H1 (cell line): ENCODE measurements at regions not wholly inside any gene's neighbourhood (a gene's known extent, or its start where the extent isn't known, plus 50 kb on each side); places are given as distances from the start of the nearest gene placed in this dataset.

Experiments
- CTCF ChIA-PET: fragments of 300-600 bp; sonication (Branson Sonifier 250); formaldehyde crosslinking; loops from one replicate; lab custom pipeline; 2021; ENCODE audit not compliant: partially characterized antibody; lab: Charles Lee
- POLR2A ChIA-PET: fragments of 300-600 bp; sonication (Branson Sonifier 250); formaldehyde crosslinking; loops from one replicate; lab custom pipeline; 2021; ENCODE audit warnings: inconsistent platforms; ENCODE audit not compliant: partially characterized antibody; lab: Charles Lee
- DNase-seq, 2 experiments: peaks; one replicate each; pipeline versions ENCODE4 v3.0.0 to v3.0.0-alpha.2; 2010 to 2022; ENCODE audit warnings: low spot score in 2 of 2, low read depth in 1 of 2, mixed read lengths in 1 of 2
- FAIRE-seq: peaks from 2 replicates; lab custom pipeline; 2011; peaks lifted over from hg19 to GRCh38; lab: Jason Lieb, UNC
- H2AFZ ChIP-seq: 2 replicates; pipeline ENCODE4 v1.8.1; 2012; ENCODE audit warnings: low read length, inconsistent platforms
- H2AK5ac ChIP-seq: 2 replicates; pipeline ENCODE4 v1.6.1; 2013; ENCODE audit warnings: low read depth, low read length
- H2BK120ac ChIP-seq: replicated peaks from 2 replicates; pipeline ENCODE3; 2013; ENCODE audit warnings: low read depth, low read length, inconsistent platforms
- H2BK12ac ChIP-seq: 2 replicates; pipeline ENCODE4 v1.6.1; 2013; ENCODE audit warnings: low read depth, low read length
- H2BK15ac ChIP-seq: 2 replicates; pipeline ENCODE4 v1.6.1; 2013; ENCODE audit warnings: low read length
- H2BK20ac ChIP-seq: 2 replicates; pipeline ENCODE4 v1.6.1; 2013; ENCODE audit warnings: low read length
- H2BK5ac ChIP-seq: 2 replicates; pipeline ENCODE4 v1.6.1; 2013; ENCODE audit warnings: low read depth, low read length
- H3K14ac ChIP-seq: 2 replicates; pipeline ENCODE4 v1.6.1; 2013; ENCODE audit warnings: inconsistent platforms; ENCODE audit not compliant: insufficient read length
- H3K18ac ChIP-seq: 2 replicates; pipeline ENCODE4 v1.6.1; 2013; ENCODE audit warnings: low read length; ENCODE audit errors: extremely low read depth
- H3K23ac ChIP-seq: 2 replicates; pipeline ENCODE4 v1.6.1; 2013; ENCODE audit warnings: inconsistent platforms; ENCODE audit not compliant: insufficient read length
- H3K23me2 ChIP-seq: 2 replicates; pipeline ENCODE4 v1.6.1; 2013; ENCODE audit warnings: low read depth, low read length
- H3K27ac ChIP-seq: 2 replicates; pipeline ENCODE4 v1.6.1; 2011; ENCODE audit warnings: low read depth, low read length, inconsistent platforms
- H3K27me3 ChIP-seq, 4 experiments: replicated peaks in 1 of 4; 1 replicate in 1 of 4; 2 replicates in 3 of 4; pipeline versions ENCODE4 v1.6.1 to v1.8.1; 2011 to 2013; ENCODE audit warnings: low read length in 3 of 4, mild to moderate bottlenecking in 3 of 4, inconsistent platforms in 2 of 4, mixed read lengths in 2 of 4, moderate library complexity in 1 of 4; ENCODE audit not compliant: control insufficient read depth in 3 of 4, insufficient read depth in 3 of 4; ENCODE audit errors: extremely low read depth in 1 of 4
- H3K36me3 ChIP-seq, 4 experiments: 2 replicates each; pipeline versions ENCODE4 v1.6.1 to v1.8.1; 2011 to 2013; ENCODE audit warnings: mild to moderate bottlenecking in 4 of 4, low read length in 3 of 4, moderate library complexity in 2 of 4, control low read depth in 1 of 4, inconsistent platforms in 1 of 4; ENCODE audit not compliant: insufficient read depth in 4 of 4, control insufficient read depth in 2 of 4
- H3K4ac ChIP-seq: replicated peaks from 2 replicates; pipeline ENCODE3; 2013; ENCODE audit warnings: low read length, low read depth, mixed read lengths, inconsistent platforms; ENCODE audit not compliant: insufficient read length
- H3K4me1 ChIP-seq, 4 experiments: replicated peaks in 1 of 4; 1 replicate in 1 of 4; 2 replicates in 3 of 4; pipeline versions ENCODE4 v1.6.1 to v1.8.1; 2011 to 2013; ENCODE audit warnings: low read length in 3 of 4, inconsistent platforms in 2 of 4, mixed read lengths in 1 of 4; ENCODE audit not compliant: insufficient read depth in 4 of 4, control insufficient read depth in 3 of 4
- H3K4me2 ChIP-seq, 2 experiments: 2 replicates each; pipeline versions ENCODE4 v1.6.1 to v1.8.1; 2011 to 2013; ENCODE audit warnings: low read depth in 2 of 2, low read length in 2 of 2, control low read depth in 1 of 2, inconsistent platforms in 1 of 2, mild to moderate bottlenecking in 1 of 2; ENCODE audit not compliant: insufficient read depth in 1 of 2
- H3K4me3 ChIP-seq, 4 experiments: fragments of 200-600, 300-600 bp in 1 of 4; sonication (generic), shearing (Covaris generic), sonication (Bioruptor Twin) in 1 of 4; 2 replicates each; pipeline versions ENCODE4 v1.5.1 to v1.8.1; 2011 to 2016; ENCODE audit warnings: low read length in 4 of 4, low read depth in 3 of 4, control low read depth in 2 of 4, inconsistent platforms in 2 of 4, mild to moderate bottlenecking in 2 of 4, mixed read lengths in 1 of 4, moderate library complexity in 1 of 4; ENCODE audit not compliant: insufficient read depth in 2 of 4; ENCODE audit errors: extremely low read depth in 1 of 4
- H3K56ac ChIP-seq: replicated peaks from 2 replicates; pipeline ENCODE3; 2013; ENCODE audit warnings: low read depth, mild to moderate bottlenecking, mixed read lengths, low read length, inconsistent platforms; ENCODE audit not compliant: insufficient read length
- H3K79me1 ChIP-seq: 2 replicates; pipeline ENCODE4 v1.6.1; 2013; ENCODE audit warnings: low read depth, low read length, control low read depth
- H3K79me2 ChIP-seq, 2 experiments: 2 replicates each; pipeline versions ENCODE4 v1.6.1 to v1.8.1; 2012 to 2013; ENCODE audit warnings: low read length in 2 of 2, mild to moderate bottlenecking in 2 of 2, inconsistent platforms in 1 of 2; ENCODE audit not compliant: insufficient read depth in 2 of 2, control insufficient read depth in 1 of 2
- H3K9ac ChIP-seq, 4 experiments: replicated peaks in 1 of 4; 1 replicate in 1 of 4; 2 replicates in 3 of 4; pipeline versions ENCODE4 v1.6.1 to v1.8.1; 2011 to 2013; ENCODE audit warnings: low read depth in 3 of 4, low read length in 3 of 4, control low read depth in 2 of 4, mild to moderate bottlenecking in 2 of 4, moderate library complexity in 2 of 4, inconsistent platforms in 1 of 4; ENCODE audit errors: extremely low read depth in 1 of 4
- H3K9me3 ChIP-seq, 2 experiments: 2 replicates each; pipeline versions ENCODE4 v1.6.1 to v1.8.1; 2012 to 2013; ENCODE audit warnings: mild to moderate bottlenecking in 2 of 2, moderate library complexity in 2 of 2, control low read depth in 1 of 2, inconsistent platforms in 1 of 2, low read depth in 1 of 2, low read length in 1 of 2, mixed read lengths in 1 of 2; ENCODE audit not compliant: insufficient read depth in 2 of 2
- H4K20me1 ChIP-seq, 2 experiments: replicated peaks in 1 of 2; 2 replicates each; pipeline versions ENCODE3 to v1.8.1; 2011 to 2013; ENCODE audit warnings: inconsistent platforms in 2 of 2, low read length in 2 of 2, mild to moderate bottlenecking in 1 of 2; ENCODE audit not compliant: insufficient read depth in 2 of 2, control insufficient read depth in 1 of 2
- H4K5ac ChIP-seq: 2 replicates; pipeline ENCODE4 v1.6.1; 2013; ENCODE audit warnings: low read length, low read depth, mixed read lengths, inconsistent platforms; ENCODE audit not compliant: insufficient read length
- H4K8ac ChIP-seq: 2 replicates; pipeline ENCODE4 v1.8.0; 2013; ENCODE audit warnings: mild to moderate bottlenecking, moderate library complexity, low read length, inconsistent platforms; ENCODE audit not compliant: insufficient read depth; ENCODE audit errors: extremely low read depth
- H4K91ac ChIP-seq: replicated peaks from 2 replicates; pipeline ENCODE3; 2013; ENCODE audit warnings: low read length, mixed read lengths, inconsistent platforms; ENCODE audit not compliant: insufficient read length
- EP300 ChIP-seq, 2 experiments: IDR thresholded peaks; 1 replicate in 1 of 2; 2 replicates in 1 of 2; pipeline ENCODE4 v1.6.1; 2011 to 2012; ENCODE audit warnings: low read depth in 2 of 2, low read length in 2 of 2, mild to moderate bottlenecking in 2 of 2, borderline replicate concordance in 1 of 2, inconsistent platforms in 1 of 2, moderate library complexity in 1 of 2
- EZH2 ChIP-seq: fragments of 200-600 bp; sonication (generic); IDR thresholded peaks from 2 replicates; pipeline ENCODE4 v1.7.1; 2012; ENCODE audit warnings: low read depth, mild to moderate bottlenecking, moderate library complexity, low read length, inconsistent platforms; ENCODE audit not compliant: severe bottlenecking
- HDAC2 ChIP-seq, 2 experiments: fragments of 300-600 bp in 1 of 2; sonication (generic) in 1 of 2; IDR thresholded peaks; 2 replicates each; pipeline ENCODE4 v1.6.1; 2011 to 2012; ENCODE audit warnings: low read depth in 2 of 2, low read length in 2 of 2, mild to moderate bottlenecking in 2 of 2, moderate library complexity in 2 of 2, borderline replicate concordance in 1 of 2, inconsistent platforms in 1 of 2
- JUND ChIP-seq: IDR thresholded peaks from 2 replicates; pipeline ENCODE4 v1.6.1; 2011; ENCODE audit warnings: mild to moderate bottlenecking, improper control_type of control experiment, low read length
- KDM4A ChIP-seq: IDR thresholded peaks from one replicate; pipeline ENCODE4 v1.7.1; 2012; ENCODE audit warnings: low read depth, mild to moderate bottlenecking, moderate library complexity, low read length, inconsistent platforms; ENCODE audit not compliant: severe bottlenecking
- KDM5A ChIP-seq: fragments of 200-600 bp; IDR thresholded peaks from 2 replicates; pipeline ENCODE4 v1.7.1; 2012; ENCODE audit warnings: mild to moderate bottlenecking, low read length, inconsistent platforms, mixed read lengths
- NANOG ChIP-seq: IDR thresholded peaks from 2 replicates; pipeline ENCODE4 v1.6.1; 2011; ENCODE audit warnings: low read length, low read depth, mild to moderate bottlenecking, inconsistent platforms; ENCODE audit not compliant: insufficient read depth, poor library complexity, severe bottlenecking
- POLR2AphosphoS5 ChIP-seq: IDR thresholded peaks from 2 replicates; pipeline ENCODE4 v1.6.1; 2011; ENCODE audit warnings: low read depth, low read length
- RNF2 ChIP-seq: fragments of 200-900, 300-1000 bp; sonication (generic); IDR thresholded peaks from 2 replicates; pipeline ENCODE4 v1.7.1; 2016; ENCODE audit warnings: borderline replicate concordance, low read depth, mild to moderate bottlenecking, antibody characterized with exemption, low read length; ENCODE audit not compliant: poor library complexity, severe bottlenecking; ENCODE audit errors: missing control alignments
- SIRT6 ChIP-seq: IDR thresholded peaks from one replicate; pipeline ENCODE4 v1.7.1; 2012; ENCODE audit warnings: low read length, inconsistent platforms
- SIX5 ChIP-seq: IDR thresholded peaks from 2 replicates; pipeline ENCODE4 v1.6.1; 2011; ENCODE audit warnings: mild to moderate bottlenecking, low read depth, low read length
- SP4 ChIP-seq: IDR thresholded peaks from 2 replicates; pipeline ENCODE4 v1.6.1; 2012; ENCODE audit warnings: low read length, inconsistent platforms
- SRF ChIP-seq: IDR thresholded peaks from 2 replicates; pipeline ENCODE4 v1.6.1; 2011; ENCODE audit warnings: mild to moderate bottlenecking, low read depth, low read length, moderate library complexity
- TCF12 ChIP-seq: IDR thresholded peaks from 2 replicates; pipeline ENCODE4 v1.6.1; 2011; ENCODE audit warnings: low read depth, mild to moderate bottlenecking, low read length
- ZNF274 ChIP-seq: IDR thresholded peaks from 2 replicates; pipeline ENCODE4 v1.7.0; 2012; ENCODE audit warnings: low read length, borderline replicate concordance; ENCODE audit errors: extremely low read depth
- WGBS, 2 experiments: shearing (Covaris generic) in 1 of 2; methylation state at CpG; one replicate each; pipeline versions ENCODE4 v1.1.6 to v1.1.7; 2013 to 2015; ENCODE audit warnings: low lambda C conversion rate in 2 of 2, mixed read lengths in 2 of 2, inconsistent platforms in 1 of 2, low coverage in 1 of 2, missing lambda C conversion rate in 1 of 2; ENCODE audit not compliant: insufficient replicate concordance in 2 of 2, insufficient coverage in 1 of 2, insufficient read length in 1 of 2; ENCODE audit errors: extremely low coverage in 1 of 2, missing lambda C conversion rate in 1 of 2; 5-methylcytosine and 5-hydroxymethylcytosine counted together

- Histone ChIP-seq H3K27me3 (no peaks in the 10 kb centered on the region), H2BK15ac (no peak overlapping the region), H2BK120ac (no peak overlapping the region), H4K5ac (no peak overlapping the region), H3K79me1 (no peaks in the 10 kb centered on the region), H3K4me2 (no peak overlapping the region), H3K56ac (no peak overlapping the region), H4K20me1 (no peaks in the 10 kb centered on the region), H2BK5ac (no peak overlapping the region), H3K79me2 (no peaks in the 10 kb centered on the region), H2BK12ac (no peak overlapping the region), H3K36me3 (no peaks in the 10 kb centered on the region), H3K4me3 (no peak overlapping the region), H4K8ac (no peak overlapping the region), H2AFZ (no peak overlapping the region), H2AK5ac (no peak overlapping the region), H3K9me3 (peaks cover 0 to 3% of the 10 kb centered on the region in 2 experiments; a peak in 1 of 4 replicates), H3K27ac (no peak overlapping the region), H3K9ac (no peak overlapping the region), H3K23ac (no peak overlapping the region), H3K4me1 (no peaks in the 10 kb centered on the region), H2BK20ac (no peak overlapping the region), H3K4ac (no peak overlapping the region), H3K14ac (no peak overlapping the region), H4K91ac (no peak overlapping the region), H3K18ac (no peak overlapping the region), H3K23me2 (no peaks in the 10 kb centered on the region)
- FAIRE-seq (no peak), DNase-seq (no peak)
- POLR2A ChIA-PET, result no interaction called here
- WGBS, 2 experiments, result 86% methylated on average over 2 of the region's 2 CpGs; no CpG with 5 or more reads in 1 of the 2 experiments
- CTCF ChIA-PET, result interaction anchor here (1.0 to 1.4 kb wide), 2 partner anchors 14 to 36 kb away, joined by 3 to 4 read pairs; no protein-coding TSS in a partner anchor
- TF ChIP-seq JUND (no peak), EZH2 (no peak), NANOG (no peak), KDM4A (no peak), SIRT6 (no peak), RNF2 (no peak), SP4 (no peak), HDAC2 (IDR thresholded peaks at IDR 0.05; ENCODE audit: borderline replicate concordance in 1 of 2, low read depth in 2 of 2, low read length in 2 of 2) (no peak), KDM5A (no peak), POLR2AphosphoS5 (no peak), ZNF274 (no peak), SRF (no peak), EP300 (IDR thresholded peaks at IDR 0.05; ENCODE audit: borderline replicate concordance in 1 of 2, low read depth in 2 of 2, low read length in 2 of 2) (no peak), TCF12 (no peak), SIX5 (no peak)
Observed at GRCh38 chr10:78506614-78507013, 473.0 kb downstream of the RPS24 start.
